ENCODE measurements at regions not wholly inside any gene's neighbourhood (a gene's known extent, or its start where the extent isn't known, plus 50 kb on each side); places are given as distances from the start of the nearest gene placed in this dataset.

GRCh38 chr13:47044842-47045241 lies 148.0 kb upstream of the HTR2A start:
- Histone ChIP-seq H3K9me3 (replicated peaks in 1 of 2; ENCODE audit: control insufficient read depth in 2 of 2, insufficient read depth in 1 of 2, low read depth in 1 of 2, low read length in 2 of 2) (no peaks in the 10 kb centered on the region), H3K4me2 (ENCODE audit: insufficient read depth, low read length, poor library complexity, severe bottlenecking) (no peak overlapping the region), H2AFZ (ENCODE audit: low read length) (no peak overlapping the region), H3K9ac (ENCODE audit: low read depth, low read length, poor library complexity) (no peak overlapping the region), H3K27ac (replicated peaks; ENCODE audit: low read length) (no peak overlapping the region), H2BK120ac (ENCODE audit: low read depth, low read length) (no peak overlapping the region), H2AK5ac (ENCODE audit: low read depth, low read length) (no peak overlapping the region), H3K27me3 (ENCODE audit: control insufficient read depth in 3 of 3, insufficient read depth in 3 of 3, low read depth in 1 of 3, low read length in 3 of 3) (no peaks in the 10 kb centered on the region), H3K23ac (ENCODE audit: low read depth, low read length, poor library complexity) (no peak overlapping the region), H3K4me1 (ENCODE audit: control insufficient read depth in 2 of 2, insufficient read depth in 1 of 2, low read depth in 1 of 2, low read length in 2 of 2) (peaks cover 0 to 5% of the 10 kb centered on the region in 2 donors), H3K4ac (ENCODE audit: low read length) (no peak overlapping the region), H3K14ac (ENCODE audit: low read length) (no peak overlapping the region), H3K36me3 (replicated peaks in 1 of 2; ENCODE audit: control insufficient read depth in 2 of 2, insufficient read depth in 2 of 2, low read length in 2 of 2) (no peaks in the 10 kb centered on the region), H2BK12ac (ENCODE audit: low read length) (no peak overlapping the region), H3K18ac (ENCODE audit: low read length) (no peak overlapping the region), H4K8ac (ENCODE audit: low read depth, low read length) (no peak overlapping the region), H3K4me3 (ENCODE audit: low read length in 2 of 2) (no peak overlapping the region), H2BK5ac (ENCODE audit: low read length) (no peak overlapping the region), H4K91ac (ENCODE audit: low read depth, low read length, poor library complexity) (no peak overlapping the region), H3K79me1 (ENCODE audit: low read depth, low read length) (no peaks in the 10 kb centered on the region), H2BK15ac (ENCODE audit: low read length) (no peak overlapping the region)
- DNase-seq (ENCODE audit: low spot score) = no peak
- WGBS, 2 donors (ENCODE audit: extremely low coverage in 2 of 2, insufficient read length in 2 of 2, insufficient replicate concordance in 1 of 2) = no CpG with 5 or more reads among the region's 2 CpGs

- Histone ChIP-seq H3K27ac (replicated peaks; ENCODE audit: low read length) (no peak overlapping the region), H3K79me1 (ENCODE audit: low read depth, low read length) (no peaks in the 10 kb centered on the region), H3K14ac (ENCODE audit: low read length) (no peak overlapping the region), H3K4me1 (ENCODE audit: control insufficient read depth in 2 of 2, insufficient read depth in 1 of 2, low read depth in 1 of 2, low read length in 2 of 2) (no peaks in the 10 kb centered on the region), H3K27me3 (ENCODE audit: control insufficient read depth in 3 of 3, insufficient read depth in 3 of 3, low read depth in 1 of 3, low read length in 3 of 3) (no peaks in the 10 kb centered on the region), H2BK12ac (ENCODE audit: low read length) (no peak overlapping the region), H2BK5ac (ENCODE audit: low read length) (no peak overlapping the region), H3K23ac (ENCODE audit: low read depth, low read length, poor library complexity) (no peak overlapping the region), H3K4me3 (ENCODE audit: low read length in 2 of 2) (no peak overlapping the region), H2AFZ (ENCODE audit: low read length) (no peak overlapping the region), H3K36me3 (replicated peaks in 1 of 2; ENCODE audit: control insufficient read depth in 2 of 2, insufficient read depth in 2 of 2, low read length in 2 of 2) (no peaks in the 10 kb centered on the region), H2BK15ac (ENCODE audit: low read length) (no peak overlapping the region), H3K9me3 (replicated peaks in 1 of 2; ENCODE audit: control insufficient read depth in 2 of 2, insufficient read depth in 1 of 2, low read depth in 1 of 2, low read length in 2 of 2) (no peaks in the 10 kb centered on the region), H2AK5ac (ENCODE audit: low read depth, low read length) (no peak overlapping the region), H3K18ac (ENCODE audit: low read length) (no peak overlapping the region), H2BK120ac (ENCODE audit: low read depth, low read length) (no peak overlapping the region), H3K4ac (ENCODE audit: low read length) (no peak overlapping the region), H3K9ac (ENCODE audit: low read depth, low read length, poor library complexity) (no peak overlapping the region), H4K91ac (ENCODE audit: low read depth, low read length, poor library complexity) (no peak overlapping the region), H4K8ac (ENCODE audit: low read depth, low read length) (no peak overlapping the region), H3K4me2 (ENCODE audit: insufficient read depth, low read length, poor library complexity, severe bottlenecking) (no peak overlapping the region)
- DNase-seq (ENCODE audit: low spot score) = no peak
- WGBS, 2 donors (ENCODE audit: extremely low coverage in 2 of 2, insufficient read length in 2 of 2, insufficient replicate concordance in 1 of 2) = no CpG with 5 or more reads among the region's 2 CpGs
Observed at GRCh38 chr13:47039106-47039505, 142.3 kb upstream of the HTR2A start.

DNA sequence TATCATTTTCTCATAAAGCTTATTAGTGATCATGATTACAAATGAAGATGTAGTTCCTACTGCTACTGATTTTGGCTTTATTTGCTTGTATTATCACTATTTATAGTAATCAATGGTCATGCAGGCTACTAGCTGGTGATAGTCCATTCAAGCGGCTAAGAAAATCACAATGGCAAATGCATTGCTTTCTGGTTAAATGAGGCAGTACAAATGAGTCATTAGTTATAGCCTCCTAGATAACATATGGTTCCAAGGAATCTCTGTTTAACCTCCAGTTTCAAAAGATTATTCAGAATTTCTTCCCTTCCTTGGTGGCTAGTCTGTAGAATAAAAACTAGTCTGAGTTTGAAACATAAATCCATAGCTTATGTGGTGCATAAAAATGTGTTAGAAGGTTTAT lies 141.3 kb upstream of the HTR2A start:
- H3K79me1 ChIP-seq (ENCODE audit: low read depth, low read length) = no peaks in the 10 kb centered on the region
- H4K91ac ChIP-seq (ENCODE audit: low read depth, low read length, poor library complexity) = no peak overlapping the region
- no peak overlapping the region for H3K4me2 ChIP-seq (ENCODE audit: insufficient read depth, low read length, poor library complexity, severe bottlenecking)
- no peak overlapping the region for H3K18ac ChIP-seq (ENCODE audit: low read length)
- H3K4me1 ChIP-seq (ENCODE audit: control insufficient read depth in 2 of 2, insufficient read depth in 1 of 2, low read depth in 1 of 2, low read length in 2 of 2) = peaks cover 0 to under 1% of the 10 kb centered on the region in 2 donors
- H3K9me3 ChIP-seq (replicated peaks in 1 of 2; ENCODE audit: control insufficient read depth in 2 of 2, insufficient read depth in 1 of 2, low read depth in 1 of 2, low read length in 2 of 2) = no peaks in the 10 kb centered on the region
- H3K36me3 ChIP-seq (replicated peaks in 1 of 2; ENCODE audit: control insufficient read depth in 2 of 2, insufficient read depth in 2 of 2, low read length in 2 of 2) = no peaks in the 10 kb centered on the region
- H2AFZ ChIP-seq (ENCODE audit: low read length) = no peak overlapping the region
- H3K4ac ChIP-seq (ENCODE audit: low read length) = no peak overlapping the region
- no peak overlapping the region for H4K8ac ChIP-seq (ENCODE audit: low read depth, low read length)
- H3K14ac ChIP-seq (ENCODE audit: low read length) = no peak overlapping the region
- H2AK5ac ChIP-seq (ENCODE audit: low read depth, low read length) = no peak overlapping the region
- H3K27me3 ChIP-seq (ENCODE audit: control insufficient read depth in 3 of 3, insufficient read depth in 3 of 3, low read depth in 1 of 3, low read length in 3 of 3) = no peaks in the 10 kb centered on the region
- no peak overlapping the region for H2BK12ac ChIP-seq (ENCODE audit: low read length)
- no CpG with 5 or more reads among the region's 1 CpG for WGBS, 2 donors (ENCODE audit: extremely low coverage in 2 of 2, insufficient read length in 2 of 2, insufficient replicate concordance in 1 of 2)
- no peak overlapping the region for H2BK120ac ChIP-seq (ENCODE audit: low read depth, low read length)
- H2BK5ac ChIP-seq (ENCODE audit: low read length) = no peak overlapping the region
- no peak for DNase-seq (ENCODE audit: low spot score)
- no peak overlapping the region for H2BK15ac ChIP-seq (ENCODE audit: low read length)
- H3K23ac ChIP-seq (ENCODE audit: low read depth, low read length, poor library complexity) = no peak overlapping the region
- H3K4me3 ChIP-seq (ENCODE audit: low read length in 2 of 2) = no peak overlapping the region
- no peak overlapping the region for H3K9ac ChIP-seq (ENCODE audit: low read depth, low read length, poor library complexity)
- H3K27ac ChIP-seq (replicated peaks; ENCODE audit: low read length) = no peak overlapping the region

GRCh38 chr13:47036294-47037008 lies 139.6 kb upstream of the HTR2A start:
- no peaks in the 10 kb centered on the region for H3K9me3 ChIP-seq (replicated peaks in 1 of 2; ENCODE audit: control insufficient read depth in 2 of 2, insufficient read depth in 1 of 2, low read depth in 1 of 2, low read length in 2 of 2)
- H3K4me1 ChIP-seq (ENCODE audit: control insufficient read depth in 2 of 2, insufficient read depth in 1 of 2, low read depth in 1 of 2, low read length in 2 of 2) = peaks cover 0 to 2% of the 10 kb centered on the region in 2 donors
- no peak overlapping the region for H3K4me2 ChIP-seq (ENCODE audit: insufficient read depth, low read length, poor library complexity, severe bottlenecking)
- H3K27me3 ChIP-seq (ENCODE audit: control insufficient read depth in 3 of 3, insufficient read depth in 3 of 3, low read depth in 1 of 3, low read length in 3 of 3) = no peaks in the 10 kb centered on the region
- no peak overlapping the region for H2BK5ac ChIP-seq (ENCODE audit: low read length)
- no peak overlapping the region for H2BK12ac ChIP-seq (ENCODE audit: low read length)
- H3K9ac ChIP-seq (ENCODE audit: low read depth, low read length, poor library complexity) = no peak overlapping the region
- H3K4me3 ChIP-seq (ENCODE audit: low read length in 2 of 2) = no peak overlapping the region
- no peaks in the 10 kb centered on the region for H3K36me3 ChIP-seq (replicated peaks in 1 of 2; ENCODE audit: control insufficient read depth in 2 of 2, insufficient read depth in 2 of 2, low read length in 2 of 2)
- no peak overlapping the region for H3K27ac ChIP-seq (replicated peaks; ENCODE audit: low read length)
- H3K14ac ChIP-seq (ENCODE audit: low read length) = no peak overlapping the region
- no peaks in the 10 kb centered on the region for H3K79me1 ChIP-seq (ENCODE audit: low read depth, low read length)
- H4K8ac ChIP-seq (ENCODE audit: low read depth, low read length) = no peak overlapping the region
- no peak for DNase-seq (ENCODE audit: low spot score)
- no peak overlapping the region for H2AFZ ChIP-seq (ENCODE audit: low read length)
- H2AK5ac ChIP-seq (ENCODE audit: low read depth, low read length) = no peak overlapping the region
- no peak overlapping the region for H2BK120ac ChIP-seq (ENCODE audit: low read depth, low read length)
- H4K91ac ChIP-seq (ENCODE audit: low read depth, low read length, poor library complexity) = no peak overlapping the region
- no CpG with 5 or more reads among the region's 5 CpGs for WGBS, 2 donors (ENCODE audit: extremely low coverage in 2 of 2, insufficient read length in 2 of 2, insufficient replicate concordance in 1 of 2)
- no peak overlapping the region for H3K4ac ChIP-seq (ENCODE audit: low read length)
- no peak overlapping the region for H3K23ac ChIP-seq (ENCODE audit: low read depth, low read length, poor library complexity)
- no peak overlapping the region for H3K18ac ChIP-seq (ENCODE audit: low read length)
- H2BK15ac ChIP-seq (ENCODE audit: low read length) = no peak overlapping the region
